ENCODE measurements at regions not wholly inside any gene's neighbourhood (a gene's known extent, or its start where the extent isn't known, plus 50 kb on each side); places are given as distances from the start of the nearest gene placed in this dataset.

DNA sequence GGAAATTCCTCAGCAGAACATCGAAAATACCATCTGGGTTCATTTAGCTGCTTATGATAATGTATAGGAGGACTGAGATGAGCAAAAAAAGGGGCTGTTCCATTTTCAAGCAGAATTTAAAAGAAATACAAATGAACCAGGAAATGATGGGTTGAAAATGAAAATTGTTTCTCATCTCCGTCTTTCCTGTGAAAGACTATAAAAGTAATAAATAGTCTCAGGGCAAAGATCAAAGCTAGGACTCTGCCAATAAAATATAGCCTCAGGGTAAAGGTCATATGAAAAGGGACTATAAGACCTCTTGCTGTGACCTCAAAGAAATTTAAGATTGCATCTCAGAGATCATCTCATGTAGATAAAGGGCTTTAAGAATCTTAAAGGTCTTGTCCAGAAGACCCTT lies 478.0 kb downstream of the BTG1 start:
- TF ChIP-seq, protein P1, sequence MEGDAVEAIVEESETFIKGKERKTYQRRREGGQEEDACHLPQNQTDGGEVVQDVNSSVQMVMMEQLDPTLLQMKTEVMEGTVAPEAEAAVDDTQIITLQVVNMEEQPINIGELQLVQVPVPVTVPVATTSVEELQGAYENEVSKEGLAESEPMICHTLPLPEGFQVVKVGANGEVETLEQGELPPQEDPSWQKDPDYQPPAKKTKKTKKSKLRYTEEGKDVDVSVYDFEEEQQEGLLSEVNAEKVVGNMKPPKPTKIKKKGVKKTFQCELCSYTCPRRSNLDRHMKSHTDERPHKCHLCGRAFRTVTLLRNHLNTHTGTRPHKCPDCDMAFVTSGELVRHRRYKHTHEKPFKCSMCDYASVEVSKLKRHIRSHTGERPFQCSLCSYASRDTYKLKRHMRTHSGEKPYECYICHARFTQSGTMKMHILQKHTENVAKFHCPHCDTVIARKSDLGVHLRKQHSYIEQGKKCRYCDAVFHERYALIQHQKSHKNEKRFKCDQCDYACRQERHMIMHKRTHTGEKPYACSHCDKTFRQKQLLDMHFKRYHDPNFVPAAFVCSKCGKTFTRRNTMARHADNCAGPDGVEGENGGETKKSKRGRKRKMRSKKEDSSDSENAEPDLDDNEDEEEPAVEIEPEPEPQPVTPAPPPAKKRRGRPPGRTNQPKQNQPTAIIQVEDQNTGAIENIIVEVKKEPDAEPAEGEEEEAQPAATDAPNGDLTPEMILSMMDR (IDR thresholded peaks at IDR 0.05) = no peak
- TF ChIP-seq EP300 (IDR thresholded peaks at IDR 0.05; ENCODE audit: low read depth) = no peak
